ENCODE measurements at regions not wholly inside any gene's neighbourhood (a gene's known extent, or its start where the extent isn't known, plus 50 kb on each side); places are given as distances from the start of the nearest gene placed in this dataset.

GRCh38 chrX:28278251-28278650 lies 297.0 kb upstream of the DCAF8L1 start:
- no peak for DNase-seq
- TF ChIP-seq CTCF (IDR thresholded peaks at IDR 0.05), result no peak
- no peak for TF ChIP-seq POLR2A (IDR thresholded peaks at IDR 0.05)
- H3K4me1 ChIP-seq, result no peaks in the 10 kb centered on the region
- H3K4me3 ChIP-seq, result no peak overlapping the region
- no peaks in the 10 kb centered on the region for H3K27me3 ChIP-seq
- H3K27ac ChIP-seq, result no peak overlapping the region
- H3K36me3 ChIP-seq (ENCODE audit: low read depth, missing control alignments), result no peaks in the 10 kb centered on the region
- intact Hi-C loops (cut with DNase I; ENCODE audit: low total_unique reads), result no loop called here
- 22 to 67% methylated on average over 4 of the region's 4 CpGs for WGBS, 2 donors
- no peaks in the 10 kb centered on the region for H3K9me3 ChIP-seq

- no peak for TF ChIP-seq POLR2A (IDR thresholded peaks at IDR 0.05)
- no peak for TF ChIP-seq CTCF (IDR thresholded peaks at IDR 0.05)
- WGBS, 2 donors, result 52 to 55% methylated on average over 3 of the region's 3 CpGs
- H3K27me3 ChIP-seq, result no peaks in the 10 kb centered on the region
- intact Hi-C loops (cut with DNase I; ENCODE audit: low total_unique reads), result no loop called here
- no peaks in the 10 kb centered on the region for H3K9me3 ChIP-seq
- no peak overlapping the region for H3K4me3 ChIP-seq
- no peaks in the 10 kb centered on the region for H3K4me1 ChIP-seq
- no peaks in the 10 kb centered on the region for H3K36me3 ChIP-seq (ENCODE audit: low read depth, missing control alignments)
- DNase-seq, result no peak
- H3K27ac ChIP-seq, result no peak overlapping the region
Measured at GRCh38 chrX:28273736-28274135, 292.5 kb upstream of the DCAF8L1 start.

GRCh38 chrX:28246675-28247074 lies 265.4 kb upstream of the DCAF8L1 start:
- Histone ChIP-seq H3K9me3 (no peaks in the 10 kb centered on the region), H3K27ac (no peak overlapping the region), H3K36me3 (ENCODE audit: low read depth, missing control alignments) (no peaks in the 10 kb centered on the region), H3K4me1 (no peaks in the 10 kb centered on the region), H3K4me3 (no peak overlapping the region), H3K27me3 (no peaks in the 10 kb centered on the region)
- TF ChIP-seq POLR2A (IDR thresholded peaks at IDR 0.05) (no peak), CTCF (IDR thresholded peaks at IDR 0.05) (no peak)
- DNase-seq, result no peak
- intact Hi-C loops (cut with DNase I; ENCODE audit: low total_unique reads), result no loop called here
- WGBS, 2 donors, result 89 to 95% methylated on average over 7 of the region's 7 CpGs

- TF ChIP-seq CTCF (IDR thresholded peaks at IDR 0.05), result no peak
- TF ChIP-seq POLR2A (IDR thresholded peaks at IDR 0.05), result no peak
- intact Hi-C loops (cut with DNase I; ENCODE audit: low total_unique reads), result no loop called here
- Histone ChIP-seq H3K9me3 (no peaks in the 10 kb centered on the region), H3K4me3 (no peak overlapping the region), H3K27ac (no peak overlapping the region), H3K27me3 (no peaks in the 10 kb centered on the region), H3K4me1 (no peaks in the 10 kb centered on the region), H3K36me3 (ENCODE audit: low read depth, missing control alignments) (no peaks in the 10 kb centered on the region)
- no peak for DNase-seq
Measured at GRCh38 chrX:28229217-28229616, 248.0 kb upstream of the DCAF8L1 start.

GRCh38 chrX:28225513-28225912 lies 244.3 kb upstream of the DCAF8L1 start:
- intact Hi-C loops (cut with DNase I; ENCODE audit: low total_unique reads), result no loop called here
- Histone ChIP-seq H3K4me1 (no peaks in the 10 kb centered on the region), H3K9me3 (no peaks in the 10 kb centered on the region), H3K36me3 (ENCODE audit: low read depth, missing control alignments) (no peaks in the 10 kb centered on the region), H3K27ac (no peak overlapping the region), H3K4me3 (no peak overlapping the region), H3K27me3 (no peaks in the 10 kb centered on the region)
- no peak for DNase-seq
- WGBS, 2 donors, result 100% methylated on average over 1 of the region's 1 CpG; no CpG with 5 or more reads in 1 of the 2 donors
- TF ChIP-seq CTCF (IDR thresholded peaks at IDR 0.05) (no peak), POLR2A (IDR thresholded peaks at IDR 0.05) (no peak)

Measured in testis (tissue), 2 donors.